Peyer's patch (tissue), 4 donors: ENCODE measurements at regions not wholly inside any gene's neighbourhood (a gene's known extent, or its start where the extent isn't known, plus 50 kb on each side); places are given as distances from the start of the nearest gene placed in this dataset.

Experiments used
- DNase-seq, 3 donors: peaks; one replicate each; pipeline ENCODE4 v3.0.0-alpha.2; 2017 to 2019
- H3K27ac ChIP-seq, 4 donors: fragments of 200-600 bp; sonication (generic); one replicate each; pipeline ENCODE4 v1.5.1; 2016 to 2019
- H3K27me3 ChIP-seq, 2 donors: fragments of 200-600 bp; sonication (generic); one replicate each; pipeline ENCODE4 v1.5.1; 2019
- H3K36me3 ChIP-seq, 3 donors: fragments of 200-600 bp; sonication (generic); one replicate each; pipeline ENCODE4 v1.5.1; 2016 to 2019
- H3K4me1 ChIP-seq, 4 donors: fragments of 200-600 bp; sonication (generic); one replicate each; pipeline ENCODE4 v1.5.1; 2016 to 2019
- H3K4me3 ChIP-seq, 4 donors: fragments of 200-600 bp; sonication (generic); 1 replicate in 3 of 4; 2 replicates in 1 of 4; pipeline ENCODE4 v1.5.1; 2016 to 2019; ENCODE audit warnings: mild to moderate bottlenecking in 1 of 4
- H3K9me3 ChIP-seq, 4 donors: fragments of 200-600 bp; sonication (generic); one replicate each; pipeline ENCODE4 v1.5.1; 2016 to 2019; ENCODE audit warnings: mild to moderate bottlenecking in 1 of 4
- CTCF ChIP-seq, 6 experiments: fragments of 450-650 bp in 4 of 6; fragments of 200-600 bp in 2 of 6; sonication (generic) in 1 of 6; IDR thresholded peaks; one replicate each; pipeline ENCODE4 v1.5.1; 2017 to 2019; ENCODE audit warnings: antibody characterized with exemption in 6 of 6, mild to moderate bottlenecking in 3 of 6, moderate library complexity in 1 of 6
- POLR2A ChIP-seq, 2 donors: fragments of 450-650 bp; IDR thresholded peaks; one replicate each; pipeline ENCODE4 v1.5.1; 2017; ENCODE audit warnings: antibody characterized with exemption in 2 of 2, mild to moderate bottlenecking in 2 of 2, moderate library complexity in 2 of 2

GRCh38 chr2:234802845-234803171, 149.0 kb upstream of the SH3BP4 start:
- H3K36me3 ChIP-seq: no peaks in the 10 kb centered on the region
- no peaks in the 10 kb centered on the region for H3K27me3 ChIP-seq
- no peak for TF ChIP-seq CTCF (IDR thresholded peaks at IDR 0.05)
- TF ChIP-seq POLR2A (IDR thresholded peaks at IDR 0.05): no peak
- no peaks in the 10 kb centered on the region for H3K9me3 ChIP-seq
- no peak overlapping the region for H3K27ac ChIP-seq
- no peak for DNase-seq
- H3K4me3 ChIP-seq: no peak overlapping the region
- no peaks in the 10 kb centered on the region for H3K4me1 ChIP-seq

GRCh38 chr2:234802071-234802844, 149.6 kb upstream of the SH3BP4 start:
- H3K27ac ChIP-seq: no peak overlapping the region
- no peak overlapping the region for H3K4me3 ChIP-seq
- no peaks in the 10 kb centered on the region for H3K9me3 ChIP-seq
- no peaks in the 10 kb centered on the region for H3K36me3 ChIP-seq
- DNase-seq: no peak
- no peaks in the 10 kb centered on the region for H3K27me3 ChIP-seq
- TF ChIP-seq CTCF (IDR thresholded peaks at IDR 0.05) (no peak), POLR2A (IDR thresholded peaks at IDR 0.05) (no peak)
- no peaks in the 10 kb centered on the region for H3K4me1 ChIP-seq

GRCh38 chr2:234797566-234798250, 154.1 kb upstream of the SH3BP4 start:
- Histone ChIP-seq H3K27me3 (no peaks in the 10 kb centered on the region), H3K27ac (no peak overlapping the region), H3K9me3 (no peaks in the 10 kb centered on the region), H3K4me1 (no peaks in the 10 kb centered on the region), H3K4me3 (no peak overlapping the region), H3K36me3 (no peaks in the 10 kb centered on the region)
- TF ChIP-seq POLR2A (IDR thresholded peaks at IDR 0.05) (no peak), CTCF (IDR thresholded peaks at IDR 0.05) (no peak)
- DNase-seq: no peak

GRCh38 chr2:234796045-234796591, 155.7 kb upstream of the SH3BP4 start:
- Histone ChIP-seq H3K4me3 (no peak overlapping the region), H3K27ac (no peak overlapping the region), H3K27me3 (no peaks in the 10 kb centered on the region), H3K9me3 (no peaks in the 10 kb centered on the region), H3K4me1 (no peaks in the 10 kb centered on the region), H3K36me3 (no peaks in the 10 kb centered on the region)
- no peak for DNase-seq
- no peak for TF ChIP-seq CTCF (IDR thresholded peaks at IDR 0.05)
- no peak for TF ChIP-seq POLR2A (IDR thresholded peaks at IDR 0.05)

- no peak for TF ChIP-seq POLR2A (IDR thresholded peaks at IDR 0.05)
- no peak for TF ChIP-seq CTCF (IDR thresholded peaks at IDR 0.05)
- Histone ChIP-seq H3K27me3 (no peaks in the 10 kb centered on the region), H3K9me3 (no peaks in the 10 kb centered on the region), H3K27ac (no peak overlapping the region), H3K4me1 (no peaks in the 10 kb centered on the region), H3K4me3 (no peak overlapping the region), H3K36me3 (no peaks in the 10 kb centered on the region)
- DNase-seq: no peak
These were observed 156.4 kb upstream of the SH3BP4 start for GRCh38 chr2:234795272-234795920.
